Cardiac fibroblast (primary cell): ENCODE measurements at regions not wholly inside any gene's neighbourhood (a gene's known extent, or its start where the extent isn't known, plus 50 kb on each side); places are given as distances from the start of the nearest gene placed in this dataset.
"Not testable (repeated sequence)": the region's sequence is repeated elsewhere in the genome, so short reads cannot be mapped to it uniquely, and the experiment has no call there.

Source experiments
- DNase-seq, 2 donors: peaks; one replicate each; pipeline versions ENCODE4 v3.0.0 to v3.0.0-alpha.2; 2010; ENCODE audit warnings: low read depth in 2 of 2
- H3K4me3 ChIP-seq, 2 donors: replicated peaks in 1 of 2; 1 replicate in 1 of 2; 2 replicates in 1 of 2; pipeline ENCODE4 v1.5.1; 2011; ENCODE audit warnings: low read depth in 2 of 2, low read length in 2 of 2, mild to moderate bottlenecking in 2 of 2, moderate library complexity in 1 of 2
- CTCF ChIP-seq: IDR thresholded peaks from one replicate; pipeline ENCODE4 v1.5.1; 2011; ENCODE audit warnings: low read depth, mild to moderate bottlenecking, low read length, inconsistent platforms

GRCh38 chr4:188403272-188403671 is 264.0 kb downstream of the TRIML1 start:
- DNase-seq = no peak
- H3K4me3 ChIP-seq = no peak overlapping the region
- TF ChIP-seq CTCF = no peak

DNA sequence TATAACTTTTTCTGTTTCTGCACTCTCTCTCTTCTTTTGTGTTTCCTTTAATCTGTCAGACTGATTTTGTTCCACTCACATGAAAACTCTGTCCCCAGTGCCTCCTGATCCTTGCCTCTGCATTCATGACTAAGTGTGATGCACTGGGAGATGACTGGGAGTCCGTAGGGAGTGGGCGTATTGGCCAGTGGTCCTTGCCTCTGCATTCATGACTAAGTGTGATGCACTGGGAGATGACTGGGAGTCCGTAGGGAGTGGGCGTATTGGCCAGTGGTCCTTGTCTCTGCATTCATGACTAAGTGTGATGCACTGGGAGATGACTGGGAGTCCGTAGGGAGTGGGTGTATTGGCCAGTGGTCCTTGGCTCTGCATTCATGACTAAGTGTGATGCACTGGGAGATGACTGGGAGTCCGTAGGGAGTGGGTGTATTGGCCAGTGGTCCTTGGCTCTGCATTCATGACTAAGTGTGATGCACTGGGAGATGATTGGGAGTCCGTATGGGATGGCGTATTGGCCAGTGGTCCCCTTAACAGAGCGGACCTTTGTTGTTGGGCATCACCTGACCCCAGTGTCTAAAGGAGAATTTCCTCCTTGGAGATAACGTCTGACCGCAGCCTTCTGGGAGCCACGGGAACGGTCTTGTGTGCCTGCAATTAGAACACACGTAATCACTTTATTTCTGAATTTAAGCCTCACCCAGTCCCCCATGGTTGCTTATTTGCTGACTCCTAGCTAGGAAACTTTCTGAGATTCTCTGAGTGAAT is 266.0 kb downstream of the TRIML1 start:
- not testable (repeated sequence) for H3K4me3 ChIP-seq
- peak; percentile 72 to 96 for DNase-seq

DNA sequence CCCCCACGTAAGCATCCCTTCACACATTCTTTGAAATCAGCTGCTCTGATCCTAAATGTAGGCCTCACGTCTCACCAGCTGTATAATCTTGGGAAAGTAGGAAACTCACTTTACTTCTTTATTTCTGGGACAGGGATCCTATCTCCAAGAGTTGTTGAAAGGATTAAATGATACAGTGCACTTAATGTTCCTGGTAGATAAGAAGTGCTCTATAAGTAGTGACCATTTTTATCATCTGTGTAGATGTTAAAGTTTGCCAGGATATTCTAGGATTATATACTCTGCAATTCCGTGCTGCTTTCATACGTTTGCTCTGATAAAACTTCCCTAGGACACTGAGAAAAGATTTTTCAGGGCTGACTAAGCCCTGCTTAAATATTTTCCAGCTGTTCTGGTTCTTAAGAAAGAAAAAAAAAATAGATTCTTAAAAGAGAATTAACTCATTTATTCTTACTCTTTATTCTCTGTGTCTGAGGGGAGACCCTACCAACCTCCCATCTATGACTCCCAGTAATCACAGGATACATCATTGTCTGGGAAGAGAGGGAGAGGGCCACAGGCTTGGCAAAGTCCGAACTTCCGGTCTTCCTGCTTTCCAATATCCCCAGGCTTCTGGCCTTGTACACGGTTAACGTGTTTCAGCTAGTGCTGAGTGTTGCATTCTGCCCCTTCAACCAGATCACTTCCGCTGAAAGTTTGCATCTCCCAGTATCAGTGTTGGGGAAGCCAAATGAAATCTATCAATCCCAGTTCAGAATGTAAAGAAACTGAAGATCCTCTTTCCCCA is 269.2 kb downstream of the TRIML1 start:
- H3K4me3 ChIP-seq = no peak overlapping the region
- DNase-seq = peak; percentile 70 to 75
- no peak for TF ChIP-seq CTCF

DNA sequence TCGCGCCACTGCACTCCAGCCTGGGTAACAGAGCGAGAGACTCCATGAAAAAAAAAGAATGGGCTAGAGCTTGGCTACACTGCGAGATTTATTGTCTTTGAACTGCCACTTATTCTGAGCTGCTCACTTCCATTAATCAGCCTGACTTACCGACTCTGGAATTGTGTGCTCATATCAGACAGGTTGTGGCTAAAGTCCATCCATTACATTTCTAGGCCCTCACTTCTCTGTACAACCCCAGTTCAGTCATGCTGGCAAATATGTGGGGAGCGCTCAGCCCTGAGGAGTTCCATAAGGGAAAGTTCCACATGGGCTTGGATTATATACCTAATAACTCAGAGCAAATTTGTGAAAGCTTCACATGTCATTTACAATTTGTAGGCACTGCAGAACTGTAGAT is 270.6 kb downstream of the TRIML1 start:
- H3K4me3 ChIP-seq = no peak overlapping the region
- no peak for TF ChIP-seq CTCF
- DNase-seq = no peak

DNA sequence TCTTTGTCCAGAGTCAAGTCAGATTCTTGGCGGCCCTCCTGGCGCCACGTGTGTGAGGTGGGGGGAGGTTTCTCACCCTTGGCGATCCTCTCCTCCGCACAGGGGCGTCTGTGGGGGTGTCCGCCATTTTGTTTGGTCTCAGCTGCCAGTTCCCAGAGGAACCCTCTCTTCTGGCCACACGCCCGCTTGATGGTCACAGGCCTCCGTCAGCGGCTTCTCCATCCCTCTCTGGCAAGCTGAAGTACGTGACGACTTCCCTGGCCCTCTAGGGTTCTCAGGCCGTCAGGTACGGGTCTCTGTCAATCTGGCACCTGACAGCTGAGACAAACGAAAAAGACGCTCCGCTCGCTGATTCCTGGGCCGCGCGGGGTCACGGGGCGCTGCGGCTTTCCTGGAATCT is 272.6 kb downstream of the TRIML1 start:
- DNase-seq = no peak
- no peak overlapping the region for H3K4me3 ChIP-seq
- no peak for TF ChIP-seq CTCF

- H3K4me3 ChIP-seq = no peak overlapping the region
- no peak for TF ChIP-seq CTCF
- DNase-seq = no peak
Observed at GRCh38 chr4:188412499-188412898, 273.3 kb downstream of the TRIML1 start.

DNA sequence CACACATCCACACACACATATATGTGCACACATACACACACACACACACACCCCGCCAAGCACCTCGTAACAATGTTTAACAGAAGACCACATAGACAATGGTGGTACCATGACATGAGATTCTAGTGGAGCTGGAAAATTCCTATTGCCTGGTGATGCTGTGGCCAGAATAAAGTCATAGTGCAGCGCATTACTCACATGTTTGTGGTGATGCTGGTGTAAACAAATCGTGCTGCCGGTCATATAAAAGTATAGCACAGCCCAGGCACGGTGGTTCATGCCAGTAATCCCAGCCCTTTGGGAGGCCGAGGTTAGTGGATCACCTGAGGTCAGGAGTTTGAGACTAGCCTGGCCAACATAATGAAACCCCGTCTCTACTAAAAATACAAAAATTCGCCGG is 275.2 kb downstream of the TRIML1 start:
- no peak for TF ChIP-seq CTCF
- no peak for DNase-seq
- H3K4me3 ChIP-seq = no peak overlapping the region
